Thoracic aorta (tissue), 2 donors: ENCODE measurements at regions not wholly inside any gene's neighbourhood (a gene's known extent, or its start where the extent isn't known, plus 50 kb on each side); places are given as distances from the start of the nearest gene placed in this dataset.

ENCODE experiments used
- ATAC-seq: fragments of 150-250 bp; one replicate; pipeline ENCODE4 v1.8.0; 2017; ENCODE audit warnings: low read depth; ENCODE audit not compliant: insufficient number of reproducible peaks, low FRiP score
- DNase-seq: peaks from one replicate; pipeline ENCODE4 v3.0.0-alpha.2; 2020; ENCODE audit warnings: low spot score
- H3K27ac ChIP-seq, 2 donors: fragments of 200-600 bp; sonication (generic); 1 replicate in 1 of 2; 2 replicates in 1 of 2; pipeline ENCODE4 v1.5.1; 2016; ENCODE audit warnings: mild to moderate bottlenecking in 2 of 2, moderate library complexity in 2 of 2
- H3K27me3 ChIP-seq: fragments of 200-600 bp; sonication (generic); replicated peaks from 2 replicates; pipeline ENCODE4 v1.6.0; 2016; ENCODE audit warnings: mild to moderate bottlenecking; ENCODE audit not compliant: insufficient read depth
- H3K36me3 ChIP-seq: fragments of 200-600 bp; sonication (generic); one replicate; pipeline ENCODE4 v1.5.1; 2016
- H3K4me1 ChIP-seq, 2 donors: fragments of 200-600 bp; sonication (generic); 1 replicate in 1 of 2; 2 replicates in 1 of 2; pipeline versions ENCODE4 v1.5.1 to v1.6.0; 2016; ENCODE audit warnings: low read depth in 2 of 2, mild to moderate bottlenecking in 1 of 2; ENCODE audit not compliant: control insufficient read depth in 1 of 2
- H3K4me3 ChIP-seq: fragments of 200-600 bp; sonication (generic); 2 replicates; pipeline ENCODE4 v1.5.1; 2016; ENCODE audit warnings: mild to moderate bottlenecking
- H3K9me3 ChIP-seq: fragments of 200-600 bp; sonication (generic); 2 replicates; pipeline ENCODE4 v1.5.1; 2016
- CTCF ChIP-seq: fragments of 200-600 bp; sonication (generic); IDR thresholded peaks from one replicate; pipeline ENCODE4 v1.5.1; 2019; ENCODE audit warnings: antibody characterized with exemption

- no peak for ATAC-seq
- no peak for TF ChIP-seq CTCF
- H3K36me3 ChIP-seq: no peaks in the 10 kb centered on the region
- H3K4me1 ChIP-seq: peaks cover 40 to 70% of the 10 kb centered on the region in 2 donors
- peak overlapping the region; percentile 93 to 96 for H3K27ac ChIP-seq
- H3K4me3 ChIP-seq: no peak overlapping the region
- no peaks in the 10 kb centered on the region for H3K27me3 ChIP-seq
- no peaks in the 10 kb centered on the region for H3K9me3 ChIP-seq
- DNase-seq: no peak
These were observed 73.9 kb downstream of the IRF2BPL start for GRCh38 chr14:76954394-76955190.

- DNase-seq: no peak
These were observed 75.1 kb downstream of the IRF2BPL start for GRCh38 chr14:76953311-76953945.

GRCh38 chr14:76951166-76951565 lies 77.3 kb downstream of the IRF2BPL start:
- H3K9me3 ChIP-seq: no peaks in the 10 kb centered on the region
- H3K27ac ChIP-seq: peak overlapping the region in 1 of 2 donors; percentile 3
- H3K4me3 ChIP-seq: no peak overlapping the region
- DNase-seq (no peak), ATAC-seq (no peak)
- no peaks in the 10 kb centered on the region for H3K36me3 ChIP-seq
- no peaks in the 10 kb centered on the region for H3K27me3 ChIP-seq
- H3K4me1 ChIP-seq: peaks cover 41 to 62% of the 10 kb centered on the region in 2 donors
- TF ChIP-seq CTCF: no peak

More at GRCh38 chr14:76953311-76953945, 75.1 kb downstream of the IRF2BPL start:
- Histone ChIP-seq H3K4me3 (peak overlapping the region; percentile 55), H3K27me3 (no peaks in the 10 kb centered on the region), H3K36me3 (no peaks in the 10 kb centered on the region), H3K27ac (peak overlapping the region; percentile 69 to 93), H3K9me3 (no peaks in the 10 kb centered on the region), H3K4me1 (peaks cover 36 to 59% of the 10 kb centered on the region in 2 donors)
- ATAC-seq: no peak
- no peak for TF ChIP-seq CTCF

DNA sequence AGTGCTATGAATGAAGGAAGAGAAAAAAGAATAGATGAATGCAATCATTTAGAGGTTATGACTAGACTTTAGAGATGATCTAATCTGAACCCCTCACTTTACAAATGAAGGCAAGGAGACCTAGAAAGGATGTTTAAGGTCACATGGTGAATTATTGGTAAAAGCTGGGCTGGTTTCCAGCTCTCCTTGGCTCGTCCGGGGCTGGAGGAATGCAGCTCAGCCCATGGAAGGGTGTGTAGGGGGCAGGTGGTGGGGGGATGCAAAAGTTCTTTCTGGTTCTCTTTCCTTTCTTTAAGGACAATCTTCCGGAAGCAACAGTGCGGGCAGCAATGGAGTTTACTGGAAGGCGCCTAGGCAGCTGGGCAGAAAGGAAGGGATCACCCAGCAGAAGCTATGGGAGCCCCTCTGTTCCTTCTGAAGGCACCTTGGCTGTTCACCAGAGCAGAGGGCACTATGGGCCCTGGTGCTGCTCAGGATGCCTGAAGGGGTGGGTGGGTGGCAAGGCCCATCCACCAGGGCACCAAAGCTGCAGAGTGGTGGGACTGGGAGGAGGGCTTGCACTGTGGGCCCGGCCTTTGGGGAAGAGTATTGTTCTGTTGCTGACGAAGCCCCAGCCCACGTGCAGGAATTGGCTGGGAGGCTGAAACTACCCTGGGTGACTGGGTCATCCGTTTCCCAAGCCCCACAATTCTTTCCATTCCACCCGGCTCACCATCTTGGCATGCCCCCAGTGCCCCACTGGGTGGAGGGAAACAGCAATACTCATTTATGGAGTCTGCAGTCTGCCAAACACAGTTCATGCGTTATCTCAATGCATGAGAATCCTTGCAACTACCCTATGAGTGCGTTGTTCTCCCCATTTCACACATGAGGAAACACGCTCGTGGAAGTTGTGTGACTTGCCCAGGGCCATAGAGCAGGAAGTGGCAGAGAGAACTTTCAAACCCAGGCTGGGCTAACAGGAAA lies 78.2 kb downstream of the IRF2BPL start:
- Histone ChIP-seq H3K36me3 (no peaks in the 10 kb centered on the region), H3K27ac (peak overlapping the region in 1 of 2 donors; percentile 3), H3K9me3 (no peaks in the 10 kb centered on the region), H3K4me1 (peaks cover 33 to 53% of the 10 kb centered on the region in 2 donors), H3K27me3 (no peaks in the 10 kb centered on the region), H3K4me3 (no peak overlapping the region)
- DNase-seq (no peak), ATAC-seq (no peak)
- TF ChIP-seq CTCF: no peak
